H1 (cell line): ENCODE measurements at regions not wholly inside any gene's neighbourhood (a gene's known extent, or its start where the extent isn't known, plus 50 kb on each side); places are given as distances from the start of the nearest gene placed in this dataset.

ENCODE experiments used
- CTCF ChIA-PET: fragments of 300-600 bp; sonication (Branson Sonifier 250); formaldehyde crosslinking; loops from one replicate; lab custom pipeline; 2021; ENCODE audit not compliant: partially characterized antibody; lab: Charles Lee
- POLR2A ChIA-PET: fragments of 300-600 bp; sonication (Branson Sonifier 250); formaldehyde crosslinking; loops from one replicate; lab custom pipeline; 2021; ENCODE audit warnings: inconsistent platforms; ENCODE audit not compliant: partially characterized antibody; lab: Charles Lee
- DNase-seq, 2 experiments: peaks; one replicate each; pipeline versions ENCODE4 v3.0.0 to v3.0.0-alpha.2; 2010 to 2022; ENCODE audit warnings: low spot score in 2 of 2, low read depth in 1 of 2, mixed read lengths in 1 of 2
- FAIRE-seq: peaks from 2 replicates; lab custom pipeline; 2011; peaks lifted over from hg19 to GRCh38; lab: Jason Lieb, UNC
- H2AFZ ChIP-seq: 2 replicates; pipeline ENCODE4 v1.8.1; 2012; ENCODE audit warnings: low read length, inconsistent platforms
- H2AK5ac ChIP-seq: 2 replicates; pipeline ENCODE4 v1.6.1; 2013; ENCODE audit warnings: low read depth, low read length
- H2BK120ac ChIP-seq: replicated peaks from 2 replicates; pipeline ENCODE3; 2013; ENCODE audit warnings: low read depth, low read length, inconsistent platforms
- H2BK12ac ChIP-seq: 2 replicates; pipeline ENCODE4 v1.6.1; 2013; ENCODE audit warnings: low read depth, low read length
- H2BK15ac ChIP-seq: 2 replicates; pipeline ENCODE4 v1.6.1; 2013; ENCODE audit warnings: low read length
- H2BK20ac ChIP-seq: 2 replicates; pipeline ENCODE4 v1.6.1; 2013; ENCODE audit warnings: low read length
- H2BK5ac ChIP-seq: 2 replicates; pipeline ENCODE4 v1.6.1; 2013; ENCODE audit warnings: low read depth, low read length
- H3K14ac ChIP-seq: 2 replicates; pipeline ENCODE4 v1.6.1; 2013; ENCODE audit warnings: inconsistent platforms; ENCODE audit not compliant: insufficient read length
- H3K18ac ChIP-seq: 2 replicates; pipeline ENCODE4 v1.6.1; 2013; ENCODE audit warnings: low read length; ENCODE audit errors: extremely low read depth
- H3K23ac ChIP-seq: 2 replicates; pipeline ENCODE4 v1.6.1; 2013; ENCODE audit warnings: inconsistent platforms; ENCODE audit not compliant: insufficient read length
- H3K23me2 ChIP-seq: 2 replicates; pipeline ENCODE4 v1.6.1; 2013; ENCODE audit warnings: low read depth, low read length
- H3K27ac ChIP-seq: 2 replicates; pipeline ENCODE4 v1.6.1; 2011; ENCODE audit warnings: low read depth, low read length, inconsistent platforms
- H3K27me3 ChIP-seq, 4 experiments: replicated peaks in 1 of 4; 1 replicate in 1 of 4; 2 replicates in 3 of 4; pipeline versions ENCODE4 v1.6.1 to v1.8.1; 2011 to 2013; ENCODE audit warnings: low read length in 3 of 4, mild to moderate bottlenecking in 3 of 4, inconsistent platforms in 2 of 4, mixed read lengths in 2 of 4, moderate library complexity in 1 of 4; ENCODE audit not compliant: control insufficient read depth in 3 of 4, insufficient read depth in 3 of 4; ENCODE audit errors: extremely low read depth in 1 of 4
- H3K36me3 ChIP-seq, 4 experiments: 2 replicates each; pipeline versions ENCODE4 v1.6.1 to v1.8.1; 2011 to 2013; ENCODE audit warnings: mild to moderate bottlenecking in 4 of 4, low read length in 3 of 4, moderate library complexity in 2 of 4, control low read depth in 1 of 4, inconsistent platforms in 1 of 4; ENCODE audit not compliant: insufficient read depth in 4 of 4, control insufficient read depth in 2 of 4
- H3K4ac ChIP-seq: replicated peaks from 2 replicates; pipeline ENCODE3; 2013; ENCODE audit warnings: low read length, low read depth, mixed read lengths, inconsistent platforms; ENCODE audit not compliant: insufficient read length
- H3K4me1 ChIP-seq, 4 experiments: replicated peaks in 1 of 4; 1 replicate in 1 of 4; 2 replicates in 3 of 4; pipeline versions ENCODE4 v1.6.1 to v1.8.1; 2011 to 2013; ENCODE audit warnings: low read length in 3 of 4, inconsistent platforms in 2 of 4, mixed read lengths in 1 of 4; ENCODE audit not compliant: insufficient read depth in 4 of 4, control insufficient read depth in 3 of 4
- H3K4me2 ChIP-seq, 2 experiments: 2 replicates each; pipeline versions ENCODE4 v1.6.1 to v1.8.1; 2011 to 2013; ENCODE audit warnings: low read depth in 2 of 2, low read length in 2 of 2, control low read depth in 1 of 2, inconsistent platforms in 1 of 2, mild to moderate bottlenecking in 1 of 2; ENCODE audit not compliant: insufficient read depth in 1 of 2
- H3K4me3 ChIP-seq, 4 experiments: fragments of 200-600, 300-600 bp in 1 of 4; sonication (generic), shearing (Covaris generic), sonication (Bioruptor Twin) in 1 of 4; 2 replicates each; pipeline versions ENCODE4 v1.5.1 to v1.8.1; 2011 to 2016; ENCODE audit warnings: low read length in 4 of 4, low read depth in 3 of 4, control low read depth in 2 of 4, inconsistent platforms in 2 of 4, mild to moderate bottlenecking in 2 of 4, mixed read lengths in 1 of 4, moderate library complexity in 1 of 4; ENCODE audit not compliant: insufficient read depth in 2 of 4; ENCODE audit errors: extremely low read depth in 1 of 4
- H3K56ac ChIP-seq: replicated peaks from 2 replicates; pipeline ENCODE3; 2013; ENCODE audit warnings: low read depth, mild to moderate bottlenecking, mixed read lengths, low read length, inconsistent platforms; ENCODE audit not compliant: insufficient read length
- H3K79me1 ChIP-seq: 2 replicates; pipeline ENCODE4 v1.6.1; 2013; ENCODE audit warnings: low read depth, low read length, control low read depth
- H3K79me2 ChIP-seq, 2 experiments: 2 replicates each; pipeline versions ENCODE4 v1.6.1 to v1.8.1; 2012 to 2013; ENCODE audit warnings: low read length in 2 of 2, mild to moderate bottlenecking in 2 of 2, inconsistent platforms in 1 of 2; ENCODE audit not compliant: insufficient read depth in 2 of 2, control insufficient read depth in 1 of 2
- H3K9ac ChIP-seq, 4 experiments: replicated peaks in 1 of 4; 1 replicate in 1 of 4; 2 replicates in 3 of 4; pipeline versions ENCODE4 v1.6.1 to v1.8.1; 2011 to 2013; ENCODE audit warnings: low read depth in 3 of 4, low read length in 3 of 4, control low read depth in 2 of 4, mild to moderate bottlenecking in 2 of 4, moderate library complexity in 2 of 4, inconsistent platforms in 1 of 4; ENCODE audit errors: extremely low read depth in 1 of 4
- H3K9me3 ChIP-seq, 2 experiments: 2 replicates each; pipeline versions ENCODE4 v1.6.1 to v1.8.1; 2012 to 2013; ENCODE audit warnings: mild to moderate bottlenecking in 2 of 2, moderate library complexity in 2 of 2, control low read depth in 1 of 2, inconsistent platforms in 1 of 2, low read depth in 1 of 2, low read length in 1 of 2, mixed read lengths in 1 of 2; ENCODE audit not compliant: insufficient read depth in 2 of 2
- H4K20me1 ChIP-seq, 2 experiments: replicated peaks in 1 of 2; 2 replicates each; pipeline versions ENCODE3 to v1.8.1; 2011 to 2013; ENCODE audit warnings: inconsistent platforms in 2 of 2, low read length in 2 of 2, mild to moderate bottlenecking in 1 of 2; ENCODE audit not compliant: insufficient read depth in 2 of 2, control insufficient read depth in 1 of 2
- H4K5ac ChIP-seq: 2 replicates; pipeline ENCODE4 v1.6.1; 2013; ENCODE audit warnings: low read length, low read depth, mixed read lengths, inconsistent platforms; ENCODE audit not compliant: insufficient read length
- H4K8ac ChIP-seq: 2 replicates; pipeline ENCODE4 v1.8.0; 2013; ENCODE audit warnings: mild to moderate bottlenecking, moderate library complexity, low read length, inconsistent platforms; ENCODE audit not compliant: insufficient read depth; ENCODE audit errors: extremely low read depth
- H4K91ac ChIP-seq: replicated peaks from 2 replicates; pipeline ENCODE3; 2013; ENCODE audit warnings: low read length, mixed read lengths, inconsistent platforms; ENCODE audit not compliant: insufficient read length
- BCL11A ChIP-seq, 2 experiments: IDR thresholded peaks; one replicate each; pipeline ENCODE4 v1.6.1; 2011; ENCODE audit warnings: low read depth in 2 of 2, low read length in 2 of 2, mild to moderate bottlenecking in 2 of 2
- CBX5 ChIP-seq: fragments of 300-800, 300-1000 bp; sonication (generic); IDR thresholded peaks from 2 replicates; pipeline ENCODE4 v1.7.1; 2016; ENCODE audit warnings: antibody characterized with exemption, low read length, low read depth
- EP300 ChIP-seq, 2 experiments: IDR thresholded peaks; 1 replicate in 1 of 2; 2 replicates in 1 of 2; pipeline ENCODE4 v1.6.1; 2011 to 2012; ENCODE audit warnings: low read depth in 2 of 2, low read length in 2 of 2, mild to moderate bottlenecking in 2 of 2, borderline replicate concordance in 1 of 2, inconsistent platforms in 1 of 2, moderate library complexity in 1 of 2
- KDM4A ChIP-seq: IDR thresholded peaks from one replicate; pipeline ENCODE4 v1.7.1; 2012; ENCODE audit warnings: low read depth, mild to moderate bottlenecking, moderate library complexity, low read length, inconsistent platforms; ENCODE audit not compliant: severe bottlenecking
- PHF8 ChIP-seq: fragments of 200-600 bp; sonication (generic); conservative IDR thresholded peaks from 2 replicates; pipeline ENCODE4 v1.7.1; 2012; ENCODE audit warnings: low read depth, mild to moderate bottlenecking, inconsistent platforms, low read length, moderate library complexity
- RAD21 ChIP-seq, 2 experiments: IDR thresholded peaks in 1 of 2; conservative IDR thresholded peaks in 1 of 2; 2 replicates each; pipeline ENCODE4 v1.6.1; 2011; ENCODE audit warnings: low read depth in 2 of 2, low read length in 2 of 2, improper control_type of control experiment in 1 of 2, inconsistent platforms in 1 of 2, mild to moderate bottlenecking in 1 of 2, moderate library complexity in 1 of 2
- WGBS, 2 experiments: shearing (Covaris generic) in 1 of 2; methylation state at CpG; one replicate each; pipeline versions ENCODE4 v1.1.6 to v1.1.7; 2013 to 2015; ENCODE audit warnings: low lambda C conversion rate in 2 of 2, mixed read lengths in 2 of 2, inconsistent platforms in 1 of 2, low coverage in 1 of 2, missing lambda C conversion rate in 1 of 2; ENCODE audit not compliant: insufficient replicate concordance in 2 of 2, insufficient coverage in 1 of 2, insufficient read length in 1 of 2; ENCODE audit errors: extremely low coverage in 1 of 2, missing lambda C conversion rate in 1 of 2; 5-methylcytosine and 5-hydroxymethylcytosine counted together

GRCh38 chr7:108724251-108725100, 154.8 kb downstream of the DNAJB9 start:
- Histone ChIP-seq H3K9ac (no peak overlapping the region), H3K14ac (no peak overlapping the region), H3K4me1 (peaks cover 0 to 5% (median under 1%) of the 10 kb centered on the region in 4 experiments; a peak in 2 of 7 replicates), H2AFZ (no peak overlapping the region), H2BK5ac (no peak overlapping the region), H3K56ac (no peak overlapping the region), H2BK15ac (no peak overlapping the region), H3K18ac (no peak overlapping the region), H3K79me2 (no peaks in the 10 kb centered on the region), H3K4me2 (no peak overlapping the region), H4K20me1 (no peaks in the 10 kb centered on the region), H4K5ac (no peak overlapping the region), H3K36me3 (no peaks in the 10 kb centered on the region), H3K4ac (no peak overlapping the region), H3K23me2 (no peaks in the 10 kb centered on the region), H2BK20ac (no peak overlapping the region), H2AK5ac (no peak overlapping the region), H3K27ac (no peak overlapping the region), H3K4me3 (no peak overlapping the region), H3K27me3 (peaks cover 0 to 1% (median 0%) of the 10 kb centered on the region in 4 experiments; a peak in 1 of 7 replicates), H3K23ac (no peak overlapping the region), H3K79me1 (no peaks in the 10 kb centered on the region), H3K9me3 (no peaks in the 10 kb centered on the region), H4K8ac (no peak overlapping the region), H2BK120ac (no peak overlapping the region), H4K91ac (no peak overlapping the region), H2BK12ac (no peak overlapping the region)
- ChIA-PET POLR2A (no interaction called here), CTCF (interaction anchor here (0.6 to 1.8 kb wide), 4 partner anchors 10 to 624 kb away, joined by 3 to 7 read pairs (median 4); no protein-coding TSS in a partner anchor)
- TF ChIP-seq EP300 (IDR thresholded peaks at IDR 0.05; ENCODE audit: borderline replicate concordance in 1 of 2, low read depth in 2 of 2, low read length in 2 of 2) (no peak), BCL11A (IDR thresholded peaks at IDR 0.05; ENCODE audit: low read depth in 2 of 2, low read length in 2 of 2) (no peak), KDM4A (no peak), RAD21 (IDR thresholded peaks at IDR 0.05 in 1 of 2, conservative IDR thresholded peaks at IDR 0.05 in 1 of 2; ENCODE audit: low read depth in 2 of 2, low read length in 2 of 2) (no peak), PHF8 (no peak), CBX5 (no peak)
- no peak for DNase-seq
- 88% methylated on average over 3 of the region's 3 CpGs; no CpG with 5 or more reads in 1 of the 2 experiments for WGBS, 2 experiments
- FAIRE-seq: no peak
